Upper lobe of left lung (tissue), 4 donors: ENCODE measurements at regions not wholly inside any gene's neighbourhood (a gene's known extent, or its start where the extent isn't known, plus 50 kb on each side); places are given as distances from the start of the nearest gene placed in this dataset.
"Not testable (repeated sequence)": the region's sequence is repeated elsewhere in the genome, so short reads cannot be mapped to it uniquely, and the experiment has no call there.

ENCODE experiments used
- POLR2A ChIP-seq, 4 donors: fragments of 450-650 bp; IDR thresholded peaks; one replicate each; pipeline ENCODE4 v1.5.1; 2016 to 2017; ENCODE audit warnings: antibody characterized with exemption in 4 of 4, mild to moderate bottlenecking in 2 of 4
- TF ChIP-seq, protein P1 (sequence below), 6 experiments: fragments of 450-650 bp in 4 of 6; fragments of 200-600 bp in 2 of 6; sonication (generic) in 2 of 6; IDR thresholded peaks; one replicate each; pipeline ENCODE4 v1.5.1; 2016 to 2019; ENCODE audit warnings: antibody characterized with exemption in 6 of 6

DNA sequence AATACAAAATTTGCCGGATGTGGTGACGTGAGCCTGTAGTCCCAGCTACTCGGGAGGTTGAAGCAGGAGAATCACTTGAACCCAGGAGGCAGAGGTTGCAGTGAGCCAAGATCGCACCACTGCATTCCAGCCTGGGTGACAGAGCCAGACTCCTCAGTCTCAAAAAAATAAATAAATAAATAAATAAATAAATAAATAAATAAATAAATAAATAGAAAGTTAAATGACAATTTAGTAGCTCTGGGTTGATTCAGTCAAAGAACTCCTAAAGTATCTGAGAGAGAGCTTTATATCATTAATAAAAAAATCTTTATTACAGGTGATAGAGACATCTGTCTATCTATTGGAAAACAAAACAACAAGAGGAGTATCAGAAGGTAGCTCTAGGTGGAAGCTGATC, 798.4 kb downstream of the CENPC start:
- TF ChIP-seq, protein P1, sequence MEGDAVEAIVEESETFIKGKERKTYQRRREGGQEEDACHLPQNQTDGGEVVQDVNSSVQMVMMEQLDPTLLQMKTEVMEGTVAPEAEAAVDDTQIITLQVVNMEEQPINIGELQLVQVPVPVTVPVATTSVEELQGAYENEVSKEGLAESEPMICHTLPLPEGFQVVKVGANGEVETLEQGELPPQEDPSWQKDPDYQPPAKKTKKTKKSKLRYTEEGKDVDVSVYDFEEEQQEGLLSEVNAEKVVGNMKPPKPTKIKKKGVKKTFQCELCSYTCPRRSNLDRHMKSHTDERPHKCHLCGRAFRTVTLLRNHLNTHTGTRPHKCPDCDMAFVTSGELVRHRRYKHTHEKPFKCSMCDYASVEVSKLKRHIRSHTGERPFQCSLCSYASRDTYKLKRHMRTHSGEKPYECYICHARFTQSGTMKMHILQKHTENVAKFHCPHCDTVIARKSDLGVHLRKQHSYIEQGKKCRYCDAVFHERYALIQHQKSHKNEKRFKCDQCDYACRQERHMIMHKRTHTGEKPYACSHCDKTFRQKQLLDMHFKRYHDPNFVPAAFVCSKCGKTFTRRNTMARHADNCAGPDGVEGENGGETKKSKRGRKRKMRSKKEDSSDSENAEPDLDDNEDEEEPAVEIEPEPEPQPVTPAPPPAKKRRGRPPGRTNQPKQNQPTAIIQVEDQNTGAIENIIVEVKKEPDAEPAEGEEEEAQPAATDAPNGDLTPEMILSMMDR (IDR thresholded peaks at IDR 0.05), result not testable (repeated sequence)
- TF ChIP-seq POLR2A (IDR thresholded peaks at IDR 0.05), result not testable (repeated sequence)
